H9 (cell line): ENCODE measurements at regions not wholly inside any gene's neighbourhood (a gene's known extent, or its start where the extent isn't known, plus 50 kb on each side); places are given as distances from the start of the nearest gene placed in this dataset.
"Not testable (repeated sequence)": the region's sequence is repeated elsewhere in the genome, so short reads cannot be mapped to it uniquely, and the experiment has no call there.

Source experiments
- DNase-seq: peaks from one replicate; pipeline ENCODE4 v3.0.0-alpha.2; 2017
- H2AFZ ChIP-seq: one replicate; pipeline ENCODE4 v1.6.1; 2013; ENCODE audit warnings: mild to moderate bottlenecking, low read length, control low read depth, moderate library complexity
- H2AK5ac ChIP-seq: 2 replicates; pipeline ENCODE4 v1.6.1; 2013; ENCODE audit warnings: low read length, control low read depth, mixed read lengths; ENCODE audit not compliant: insufficient read length
- H2BK120ac ChIP-seq: one replicate; pipeline ENCODE4 v1.6.1; 2013; ENCODE audit warnings: low read depth, mild to moderate bottlenecking, low read length, control low read depth, inconsistent platforms; ENCODE audit not compliant: poor library complexity, severe bottlenecking
- H2BK12ac ChIP-seq: 2 replicates; pipeline ENCODE4 v1.6.1; 2013; ENCODE audit warnings: low read length, control low read depth, mixed read lengths, low read depth; ENCODE audit not compliant: insufficient read length
- H2BK15ac ChIP-seq: 2 replicates; pipeline ENCODE4 v1.6.1; 2013; ENCODE audit warnings: low read depth, low read length, control low read depth
- H2BK20ac ChIP-seq: one replicate; pipeline ENCODE4 v1.6.1; 2013; ENCODE audit warnings: low read depth, mild to moderate bottlenecking, low read length, control low read depth, inconsistent platforms; ENCODE audit not compliant: poor library complexity, severe bottlenecking
- H2BK5ac ChIP-seq: 2 replicates; pipeline ENCODE4 v1.6.1; 2013; ENCODE audit warnings: low read length, control low read depth, mixed read lengths; ENCODE audit not compliant: insufficient read length
- H3K14ac ChIP-seq: 2 replicates; pipeline ENCODE4 v1.6.1; 2013; ENCODE audit warnings: low read length, control low read depth; ENCODE audit not compliant: insufficient read depth
- H3K18ac ChIP-seq: 2 replicates; pipeline ENCODE4 v1.6.1; 2013; ENCODE audit warnings: low read depth, mild to moderate bottlenecking, mixed read lengths, low read length, control low read depth; ENCODE audit not compliant: insufficient read length
- H3K23ac ChIP-seq: 2 replicates; pipeline ENCODE4 v1.6.1; 2013; ENCODE audit warnings: low read length, control low read depth, mixed read lengths, low read depth; ENCODE audit not compliant: insufficient read length
- H3K23me2 ChIP-seq: 2 replicates; pipeline ENCODE4 v1.6.1; 2013; ENCODE audit warnings: low read depth, mild to moderate bottlenecking, mixed read lengths, low read length, control low read depth; ENCODE audit not compliant: insufficient read length, poor library complexity, severe bottlenecking
- H3K27ac ChIP-seq: 2 replicates; pipeline ENCODE4 v1.5.1; 2013; ENCODE audit warnings: low read length, control low read depth, mixed read lengths, low read depth; ENCODE audit not compliant: insufficient read length
- H3K27me3 ChIP-seq: 2 replicates; pipeline ENCODE4 v1.6.1; 2013; ENCODE audit warnings: low read length, control low read depth, inconsistent platforms; ENCODE audit not compliant: insufficient read depth
- H3K4ac ChIP-seq: 2 replicates; pipeline ENCODE4 v1.6.1; 2013; ENCODE audit warnings: low read depth, mild to moderate bottlenecking, control low read depth, inconsistent platforms, low read length, moderate library complexity
- H3K4me1 ChIP-seq: 2 replicates; pipeline ENCODE4 v1.6.1; 2013; ENCODE audit warnings: low read length, control low read depth, inconsistent platforms; ENCODE audit not compliant: insufficient read depth
- H3K4me2 ChIP-seq: 2 replicates; pipeline ENCODE4 v1.6.1; 2013; ENCODE audit warnings: low read length, control low read depth, mixed read lengths; ENCODE audit not compliant: insufficient read length, insufficient read depth
- H3K56ac ChIP-seq: 2 replicates; pipeline ENCODE4 v1.6.1; 2013; ENCODE audit warnings: low read depth, mild to moderate bottlenecking, mixed read lengths, low read length, control low read depth; ENCODE audit not compliant: insufficient read length
- H3K79me1 ChIP-seq: 2 replicates; pipeline ENCODE4 v1.6.1; 2013; ENCODE audit warnings: low read depth, mild to moderate bottlenecking, moderate library complexity, low read length, control low read depth, inconsistent platforms; ENCODE audit not compliant: insufficient read depth, poor library complexity, severe bottlenecking
- H3K79me2 ChIP-seq: 2 replicates; pipeline ENCODE4 v1.6.1; 2013; ENCODE audit warnings: low read length, control low read depth, inconsistent platforms; ENCODE audit not compliant: insufficient read depth
- H3K9ac ChIP-seq: 2 replicates; pipeline ENCODE4 v1.6.1; 2013; ENCODE audit warnings: low read length, control low read depth, mixed read lengths; ENCODE audit not compliant: insufficient read length; ENCODE audit errors: extremely low read depth
- H3K9me3 ChIP-seq: one replicate; pipeline ENCODE4 v1.6.1; 2013; ENCODE audit warnings: low read depth, low read length, inconsistent platforms; ENCODE audit not compliant: control insufficient read depth
- H3T11ph ChIP-seq: one replicate; pipeline ENCODE4 v1.6.1; 2013; ENCODE audit warnings: mild to moderate bottlenecking, low read length, control low read depth, inconsistent platforms
- H4K20me1 ChIP-seq: one replicate; pipeline ENCODE4 v1.6.1; 2013; ENCODE audit not compliant: control insufficient read depth, insufficient read length, insufficient read depth
- H4K5ac ChIP-seq: 2 replicates; pipeline ENCODE4 v1.6.1; 2013; ENCODE audit warnings: low read depth, mild to moderate bottlenecking, mixed read lengths, low read length, control low read depth; ENCODE audit not compliant: insufficient read length
- H4K8ac ChIP-seq: replicated peaks from 2 replicates; pipeline ENCODE4 v1.6.1; 2013; ENCODE audit warnings: low read length, control low read depth, mixed read lengths, low read depth; ENCODE audit not compliant: insufficient read length
- H4K91ac ChIP-seq: 2 replicates; pipeline ENCODE4 v1.6.1; 2013; ENCODE audit warnings: low read depth, mild to moderate bottlenecking, moderate library complexity, mixed read lengths, low read length, control low read depth; ENCODE audit not compliant: insufficient read length
- H3K27ac Mint-ChIP-seq, 3 experiments: 2 replicates in 2 of 3; 3 replicates in 1 of 3; pipeline ENCODE4 v1.8.0; 2020 to 2021; ENCODE audit warnings: mixed read lengths in 3 of 3, mild to moderate bottlenecking in 1 of 3, moderate library complexity in 1 of 3
- H3K27me3 Mint-ChIP-seq: 2 replicates; pipeline ENCODE4 v1.8.0; 2021; ENCODE audit warnings: low read depth, mild to moderate bottlenecking, moderate library complexity, mixed read lengths
- H3K36me3 Mint-ChIP-seq, 3 experiments: 2 replicates in 2 of 3; 3 replicates in 1 of 3; pipeline ENCODE4 v1.8.0; 2020 to 2021; ENCODE audit warnings: low read depth in 3 of 3, mixed read lengths in 3 of 3; ENCODE audit not compliant: insufficient read depth in 1 of 3
- H3K4me1 Mint-ChIP-seq, 2 experiments: 2 replicates each; pipeline ENCODE4 v1.8.0; 2020; ENCODE audit warnings: mixed read lengths in 2 of 2
- H3K4me3 Mint-ChIP-seq, 2 experiments: 2 replicates in 1 of 2; 3 replicates in 1 of 2; pipeline ENCODE4 v1.8.0; 2020 to 2021; ENCODE audit warnings: mild to moderate bottlenecking in 2 of 2, mixed read lengths in 2 of 2, moderate library complexity in 1 of 2
- H3K9me3 Mint-ChIP-seq, 2 experiments: 2 replicates in 1 of 2; 3 replicates in 1 of 2; pipeline ENCODE4 v1.8.0; 2020; ENCODE audit warnings: mild to moderate bottlenecking in 2 of 2, mixed read lengths in 2 of 2, moderate library complexity in 1 of 2
- WGBS: extraction: QIAGEN DNeasy Blood & Tissue Kit; methylation state at CpG from one replicate; pipeline ENCODE4 v1.1.7; 2013; ENCODE audit warnings: missing lambda C conversion rate, low lambda C conversion rate, mixed read lengths; ENCODE audit not compliant: insufficient read length; ENCODE audit errors: extremely low coverage; 5-methylcytosine and 5-hydroxymethylcytosine counted together

GRCh38 chr15:84531709-84532367, 69.0 kb upstream of the ZSCAN2 start:
- not testable (repeated sequence) for H3T11ph ChIP-seq, H3K18ac ChIP-seq, H2BK20ac ChIP-seq, H2AFZ ChIP-seq, H3K27me3 ChIP-seq, H3K4me3 Mint-ChIP-seq, H4K5ac ChIP-seq, H3K14ac ChIP-seq, H3K4me2 ChIP-seq, H4K91ac ChIP-seq, H3K27me3 Mint-ChIP-seq, H3K4ac ChIP-seq, DNase-seq, H2BK15ac ChIP-seq, H3K4me1 Mint-ChIP-seq, H3K27ac Mint-ChIP-seq, H3K9me3 Mint-ChIP-seq, H4K8ac ChIP-seq, H2BK12ac ChIP-seq, H3K9me3 ChIP-seq, H3K79me1 ChIP-seq, H3K56ac ChIP-seq, H2BK5ac ChIP-seq, H3K79me2 ChIP-seq, H3K9ac ChIP-seq, H3K27ac ChIP-seq, H3K4me1 ChIP-seq, H4K20me1 ChIP-seq, H3K23ac ChIP-seq, H3K36me3 Mint-ChIP-seq, H2AK5ac ChIP-seq, H2BK120ac ChIP-seq, H3K23me2 ChIP-seq
- WGBS = no CpG with 5 or more reads among the region's 3 CpGs

GRCh38 chr15:84533705-84534104, 67.1 kb upstream of the ZSCAN2 start:
- H3K4me1 ChIP-seq, H3K18ac ChIP-seq, H3K36me3 Mint-ChIP-seq, H3K9me3 ChIP-seq, H3K4me2 ChIP-seq, H2BK120ac ChIP-seq, H3K4me3 Mint-ChIP-seq, H3K4ac ChIP-seq, H3K4me1 Mint-ChIP-seq, H3K56ac ChIP-seq, H2BK15ac ChIP-seq, H3K79me1 ChIP-seq, H3T11ph ChIP-seq, H2BK20ac ChIP-seq, H3K27ac Mint-ChIP-seq, H3K9me3 Mint-ChIP-seq, H3K23ac ChIP-seq, H2BK12ac ChIP-seq, H4K91ac ChIP-seq, H3K9ac ChIP-seq, DNase-seq, H2BK5ac ChIP-seq, H4K20me1 ChIP-seq, H2AK5ac ChIP-seq, H4K8ac ChIP-seq, H2AFZ ChIP-seq, H3K27ac ChIP-seq, H3K27me3 ChIP-seq, H3K23me2 ChIP-seq, H4K5ac ChIP-seq, H3K27me3 Mint-ChIP-seq, H3K79me2 ChIP-seq, H3K14ac ChIP-seq: not testable (repeated sequence)
- no CpG with 5 or more reads among the region's 2 CpGs for WGBS
